Sigmoid colon (tissue), 6 donors: ENCODE measurements at regions not wholly inside any gene's neighbourhood (a gene's known extent, or its start where the extent isn't known, plus 50 kb on each side); places are given as distances from the start of the nearest gene placed in this dataset.

Experiments used
- DNase-seq: peaks from one replicate; pipeline ENCODE4 v3.0.0-alpha.2; 2019
- H3K27ac ChIP-seq, 4 donors: fragments of 200-600 bp; sonication (generic); one replicate each; pipeline ENCODE4 v1.5.1; 2016 to 2019; ENCODE audit warnings: mild to moderate bottlenecking in 1 of 4
- H3K27me3 ChIP-seq, 3 donors: fragments of 200-600 bp; sonication (generic); one replicate each; pipeline ENCODE4 v1.5.1; 2019; ENCODE audit warnings: mild to moderate bottlenecking in 1 of 3
- H3K36me3 ChIP-seq, 4 donors: fragments of 200-600 bp; sonication (generic); one replicate each; pipeline ENCODE4 v1.5.1; 2016 to 2019
- H3K4me1 ChIP-seq, 4 donors: fragments of 200-600 bp; sonication (generic); one replicate each; pipeline ENCODE4 v1.5.1; 2017 to 2019
- H3K4me3 ChIP-seq, 4 donors: fragments of 200-600 bp; sonication (generic); one replicate each; pipeline ENCODE4 v1.5.1; 2017 to 2019; ENCODE audit warnings: mild to moderate bottlenecking in 2 of 4, moderate library complexity in 1 of 4
- H3K9me3 ChIP-seq, 4 donors: fragments of 200-600 bp in 3 of 4; sonication (generic) in 3 of 4; one replicate each; pipeline versions ENCODE4 v1.5.1 to v1.6.1; 2013 to 2019
- EP300 ChIP-seq, 4 donors: sonication (generic); formaldehyde crosslinking; IDR thresholded peaks; one replicate each; pipeline ENCODE4 v1.6.1; 2017; ENCODE audit warnings: antibody characterized with exemption in 4 of 4
- POLR2A ChIP-seq, 2 donors: fragments of 450-650 bp; IDR thresholded peaks; one replicate each; pipeline ENCODE4 v1.6.1; 2016; ENCODE audit warnings: antibody characterized with exemption in 2 of 2, mild to moderate bottlenecking in 2 of 2, moderate library complexity in 2 of 2
- POLR2AphosphoS5 ChIP-seq, 4 donors: sonication (generic); formaldehyde crosslinking; IDR thresholded peaks; one replicate each; pipeline ENCODE4 v1.6.1; 2017; ENCODE audit warnings: antibody characterized with exemption in 4 of 4
- WGBS, 2 donors: extraction: QIAGEN DNeasy Blood & Tissue Kit; methylation state at CpG; one replicate each; pipeline ENCODE4 v1.1.7; 2013; 5-methylcytosine and 5-hydroxymethylcytosine counted together
- intact Hi-C: fragments of 100-400 bp; cut with DNase I; formaldehyde crosslinking; loops from one replicate; pipeline ENCODE4 v1.15.1; 2023
- TF ChIP-seq, protein P1 (sequence below), 4 experiments: fragments of 450-650 bp in 3 of 4; fragments of 200-600 bp in 1 of 4; IDR thresholded peaks; one replicate each; pipeline ENCODE4 v1.5.1; 2016 to 2019; ENCODE audit warnings: antibody characterized with exemption in 4 of 4, mild to moderate bottlenecking in 3 of 4, moderate library complexity in 2 of 4
- donor health status: healthy with polysubstance abuse.
- donor health status: healthy.

DNA sequence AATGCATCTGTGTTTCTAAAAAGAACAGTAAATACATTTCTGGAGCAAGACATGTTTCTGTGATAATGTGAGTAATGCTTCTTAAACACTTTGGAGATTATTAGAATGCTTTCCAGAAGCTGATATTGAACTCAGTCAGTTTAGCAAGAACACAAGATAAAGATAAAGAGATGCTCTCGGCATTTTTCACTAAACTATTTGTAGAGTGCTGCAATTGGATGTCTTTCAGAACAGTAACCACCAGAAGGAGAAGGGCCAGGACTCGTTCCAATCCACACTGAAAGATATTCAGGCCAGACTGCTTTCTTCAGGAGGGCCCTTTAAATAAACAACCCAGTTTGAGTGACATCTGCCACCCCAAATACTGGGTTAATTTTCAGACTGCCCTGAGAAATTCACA lies 456.0 kb downstream of the TBC1D4 start:
- H3K4me1 ChIP-seq: no peaks in the 10 kb centered on the region
- no peaks in the 10 kb centered on the region for H3K36me3 ChIP-seq
- no peaks in the 10 kb centered on the region for H3K27me3 ChIP-seq
- WGBS, 2 donors: 36 to 47% methylated on average over 2 of the region's 2 CpGs
- no peak for DNase-seq
- H3K27ac ChIP-seq: no peak overlapping the region
- H3K9me3 ChIP-seq: no peaks in the 10 kb centered on the region
- TF ChIP-seq POLR2A (IDR thresholded peaks at IDR 0.05) (no peak), EP300 (IDR thresholded peaks at IDR 0.05) (no peak)
- TF ChIP-seq, protein P1, sequence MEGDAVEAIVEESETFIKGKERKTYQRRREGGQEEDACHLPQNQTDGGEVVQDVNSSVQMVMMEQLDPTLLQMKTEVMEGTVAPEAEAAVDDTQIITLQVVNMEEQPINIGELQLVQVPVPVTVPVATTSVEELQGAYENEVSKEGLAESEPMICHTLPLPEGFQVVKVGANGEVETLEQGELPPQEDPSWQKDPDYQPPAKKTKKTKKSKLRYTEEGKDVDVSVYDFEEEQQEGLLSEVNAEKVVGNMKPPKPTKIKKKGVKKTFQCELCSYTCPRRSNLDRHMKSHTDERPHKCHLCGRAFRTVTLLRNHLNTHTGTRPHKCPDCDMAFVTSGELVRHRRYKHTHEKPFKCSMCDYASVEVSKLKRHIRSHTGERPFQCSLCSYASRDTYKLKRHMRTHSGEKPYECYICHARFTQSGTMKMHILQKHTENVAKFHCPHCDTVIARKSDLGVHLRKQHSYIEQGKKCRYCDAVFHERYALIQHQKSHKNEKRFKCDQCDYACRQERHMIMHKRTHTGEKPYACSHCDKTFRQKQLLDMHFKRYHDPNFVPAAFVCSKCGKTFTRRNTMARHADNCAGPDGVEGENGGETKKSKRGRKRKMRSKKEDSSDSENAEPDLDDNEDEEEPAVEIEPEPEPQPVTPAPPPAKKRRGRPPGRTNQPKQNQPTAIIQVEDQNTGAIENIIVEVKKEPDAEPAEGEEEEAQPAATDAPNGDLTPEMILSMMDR (IDR thresholded peaks at IDR 0.05): no peak
- H3K4me3 ChIP-seq: no peak overlapping the region
- intact Hi-C loops: no loop called here

DNA sequence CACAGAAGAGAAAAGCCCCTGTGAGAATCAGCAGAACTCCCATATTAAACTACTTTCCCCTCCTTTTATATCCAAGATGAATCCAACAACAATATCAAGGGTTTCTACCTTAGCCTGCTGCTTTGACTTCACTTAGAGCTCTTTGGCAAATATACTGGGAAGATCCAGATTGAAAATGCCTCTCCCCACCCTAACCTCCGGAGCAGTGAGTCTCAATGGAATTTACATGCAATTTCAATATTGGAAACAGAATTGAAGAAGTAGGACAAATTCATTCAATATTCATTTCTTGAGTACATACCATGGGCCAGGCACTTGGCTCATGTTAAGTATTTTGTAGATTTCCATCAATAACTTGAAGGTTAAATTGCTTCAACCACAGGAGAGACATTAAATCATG lies 457.4 kb downstream of the TBC1D4 start:
- TF ChIP-seq EP300 (IDR thresholded peaks at IDR 0.05): no peak
- TF ChIP-seq, protein P1 (IDR thresholded peaks at IDR 0.05): no peak
- TF ChIP-seq POLR2A (IDR thresholded peaks at IDR 0.05): no peak
- TF ChIP-seq POLR2AphosphoS5 (IDR thresholded peaks at IDR 0.05): no peak
- no peaks in the 10 kb centered on the region for H3K4me1 ChIP-seq
- no peak overlapping the region for H3K4me3 ChIP-seq
- DNase-seq: no peak
- intact Hi-C loops: no loop called here
- 83 to 85% methylated on average over 1 of the region's 1 CpG for WGBS, 2 donors
- no peaks in the 10 kb centered on the region for H3K27me3 ChIP-seq
- no peaks in the 10 kb centered on the region for H3K36me3 ChIP-seq
- H3K27ac ChIP-seq: no peak overlapping the region
- H3K9me3 ChIP-seq: no peaks in the 10 kb centered on the region

DNA sequence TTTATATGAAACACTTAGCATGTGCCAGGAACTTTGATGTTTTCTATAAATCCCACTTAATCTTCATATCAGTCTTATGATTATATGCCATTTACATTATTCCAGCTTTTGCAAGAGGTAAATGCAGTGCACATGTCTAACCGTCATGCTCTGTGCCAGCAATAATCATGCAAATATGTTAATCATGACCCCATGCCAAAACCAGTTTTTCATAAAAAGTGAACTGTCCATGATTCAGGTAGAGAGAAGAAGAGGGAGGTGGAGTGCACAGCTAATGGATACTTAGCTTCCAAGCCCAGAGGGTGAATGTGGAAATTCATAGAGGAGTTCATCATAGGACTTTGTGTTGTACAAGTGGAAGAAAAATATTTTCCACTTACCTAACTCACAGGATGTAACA lies 458.4 kb downstream of the TBC1D4 start:
- 78 to 94% methylated on average over 1 of the region's 1 CpG for WGBS, 2 donors
- H3K9me3 ChIP-seq: no peaks in the 10 kb centered on the region
- intact Hi-C loops: no loop called here

DNA sequence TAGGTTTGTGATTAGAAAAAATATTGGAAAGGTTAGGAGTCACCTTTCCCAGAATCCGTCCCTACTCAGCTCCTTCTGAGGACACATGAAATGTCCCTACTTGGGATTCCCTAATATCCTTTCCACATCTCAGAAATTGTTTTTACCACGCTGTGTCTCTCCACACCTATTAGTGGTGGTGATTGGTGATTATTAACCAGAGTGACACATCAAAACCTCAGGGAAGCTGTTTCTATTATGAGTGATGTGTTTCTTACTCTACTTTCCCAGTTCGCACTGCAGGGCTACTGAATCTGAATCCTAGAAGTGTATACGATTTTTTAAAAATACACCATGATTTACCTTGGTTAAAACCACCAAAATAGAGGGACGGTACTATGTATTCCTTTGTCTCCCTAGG lies 460.8 kb downstream of the TBC1D4 start:
- no peak for DNase-seq
- no peak overlapping the region for H3K4me3 ChIP-seq
- H3K9me3 ChIP-seq: no peaks in the 10 kb centered on the region
- TF ChIP-seq POLR2AphosphoS5 (IDR thresholded peaks at IDR 0.05): no peak
- no peak for TF ChIP-seq EP300 (IDR thresholded peaks at IDR 0.05)
- TF ChIP-seq POLR2A (IDR thresholded peaks at IDR 0.05): no peak
- TF ChIP-seq, protein P1 (IDR thresholded peaks at IDR 0.05): no peak
- no peaks in the 10 kb centered on the region for H3K27me3 ChIP-seq
- WGBS, 2 donors: 82 to 87% methylated on average over 5 of the region's 5 CpGs
- H3K27ac ChIP-seq: no peak overlapping the region
- H3K36me3 ChIP-seq: no peaks in the 10 kb centered on the region
- intact Hi-C loops: no loop called here
- no peaks in the 10 kb centered on the region for H3K4me1 ChIP-seq

More for the DNA sequence above, 458.4 kb downstream of the TBC1D4 start:
- Histone ChIP-seq H3K27me3 (no peaks in the 10 kb centered on the region), H3K4me1 (no peaks in the 10 kb centered on the region), H3K4me3 (no peak overlapping the region), H3K36me3 (no peaks in the 10 kb centered on the region), H3K27ac (no peak overlapping the region)
- TF ChIP-seq EP300 (IDR thresholded peaks at IDR 0.05): no peak
- TF ChIP-seq POLR2AphosphoS5 (IDR thresholded peaks at IDR 0.05): no peak
- TF ChIP-seq, protein P1 (IDR thresholded peaks at IDR 0.05): no peak
- TF ChIP-seq POLR2A (IDR thresholded peaks at IDR 0.05): no peak
- DNase-seq: no peak

DNA sequence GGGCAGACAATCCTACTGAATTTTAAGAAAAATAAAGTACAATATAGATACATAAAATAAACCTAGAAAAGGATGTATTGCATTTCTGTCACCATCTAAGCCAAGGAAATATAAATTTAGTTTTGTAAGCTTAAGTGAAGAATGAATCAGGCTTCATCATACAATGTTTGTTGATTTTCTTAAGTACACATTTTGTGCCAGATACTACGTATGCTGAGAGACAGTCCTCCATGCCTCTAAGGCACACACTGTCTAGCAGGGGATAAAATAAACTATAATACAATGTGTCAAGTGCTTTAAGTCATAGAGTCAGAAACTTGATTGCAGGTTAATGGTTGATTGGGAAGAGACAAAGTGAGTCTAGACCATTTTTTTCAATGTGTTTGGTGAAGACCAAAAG lies 465.7 kb downstream of the TBC1D4 start:
- H3K27ac ChIP-seq: no peak overlapping the region
- H3K4me3 ChIP-seq: no peak overlapping the region
- no peak for TF ChIP-seq EP300 (IDR thresholded peaks at IDR 0.05)
- TF ChIP-seq POLR2A (IDR thresholded peaks at IDR 0.05): no peak
- TF ChIP-seq, protein P1 (IDR thresholded peaks at IDR 0.05): no peak
- TF ChIP-seq POLR2AphosphoS5 (IDR thresholded peaks at IDR 0.05): no peak
- intact Hi-C loops: no loop called here
- no peaks in the 10 kb centered on the region for H3K9me3 ChIP-seq
- WGBS, 2 donors: 52 to 68% methylated on average over 1 of the region's 1 CpG
- no peaks in the 10 kb centered on the region for H3K4me1 ChIP-seq
- no peaks in the 10 kb centered on the region for H3K36me3 ChIP-seq
- H3K27me3 ChIP-seq: no peaks in the 10 kb centered on the region
- no peak for DNase-seq
